ENCODE measurements at regions not wholly inside any gene's neighbourhood (a gene's known extent, or its start where the extent isn't known, plus 50 kb on each side); places are given as distances from the start of the nearest gene placed in this dataset.

DNA sequence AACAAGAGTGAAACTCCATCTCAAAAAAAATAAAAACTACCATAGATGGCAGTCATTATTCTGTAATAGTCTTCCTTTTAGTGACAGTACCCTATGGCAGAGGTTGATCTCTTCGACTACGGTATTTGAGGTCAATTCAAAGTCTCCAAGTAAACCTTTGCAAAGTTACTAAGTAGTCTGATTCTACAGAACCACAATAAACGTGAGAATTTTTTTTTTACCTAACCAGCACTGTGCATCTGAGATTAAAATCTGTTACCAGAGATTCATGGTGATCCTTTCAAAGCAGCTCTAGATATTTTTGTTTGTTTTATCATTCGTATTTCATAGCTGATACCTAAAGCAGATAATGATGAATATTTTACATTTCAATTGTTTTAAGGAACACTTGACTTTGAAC, 86.6 kb upstream of the CHD2 start:
- TF ChIP-seq POLR2A (IDR thresholded peaks at IDR 0.05), result no peak
- TF ChIP-seq, protein P1, sequence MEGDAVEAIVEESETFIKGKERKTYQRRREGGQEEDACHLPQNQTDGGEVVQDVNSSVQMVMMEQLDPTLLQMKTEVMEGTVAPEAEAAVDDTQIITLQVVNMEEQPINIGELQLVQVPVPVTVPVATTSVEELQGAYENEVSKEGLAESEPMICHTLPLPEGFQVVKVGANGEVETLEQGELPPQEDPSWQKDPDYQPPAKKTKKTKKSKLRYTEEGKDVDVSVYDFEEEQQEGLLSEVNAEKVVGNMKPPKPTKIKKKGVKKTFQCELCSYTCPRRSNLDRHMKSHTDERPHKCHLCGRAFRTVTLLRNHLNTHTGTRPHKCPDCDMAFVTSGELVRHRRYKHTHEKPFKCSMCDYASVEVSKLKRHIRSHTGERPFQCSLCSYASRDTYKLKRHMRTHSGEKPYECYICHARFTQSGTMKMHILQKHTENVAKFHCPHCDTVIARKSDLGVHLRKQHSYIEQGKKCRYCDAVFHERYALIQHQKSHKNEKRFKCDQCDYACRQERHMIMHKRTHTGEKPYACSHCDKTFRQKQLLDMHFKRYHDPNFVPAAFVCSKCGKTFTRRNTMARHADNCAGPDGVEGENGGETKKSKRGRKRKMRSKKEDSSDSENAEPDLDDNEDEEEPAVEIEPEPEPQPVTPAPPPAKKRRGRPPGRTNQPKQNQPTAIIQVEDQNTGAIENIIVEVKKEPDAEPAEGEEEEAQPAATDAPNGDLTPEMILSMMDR (IDR thresholded peaks at IDR 0.05), result no peak
